ENCODE measurements at regions not wholly inside any gene's neighbourhood (a gene's known extent, or its start where the extent isn't known, plus 50 kb on each side); places are given as distances from the start of the nearest gene placed in this dataset.

GRCh38 chr1:96256130-96256790 is 465.3 kb upstream of the PTBP2 start:
- 5 to 8% (median 6%) methylated on average over 3 of the region's 3 CpGs for WGBS, 3 donors
- TF ChIP-seq EP300 (IDR thresholded peaks at IDR 0.05) (no peak), CTCF (IDR thresholded peaks at IDR 0.05) (no peak), POLR2A (IDR thresholded peaks at IDR 0.05) (no peak)
- no peaks in the 10 kb centered on the region for H3K36me3 ChIP-seq
- H3K27ac ChIP-seq: no peak overlapping the region
- H3K4me3 ChIP-seq: no peak overlapping the region
- intact Hi-C loops (cut with DNase I): loop anchor here in 1 of 4 donors (10.0 kb wide), 1 partner anchor 921 kb away; no protein-coding TSS in a partner anchor
- H3K4me1 ChIP-seq (ENCODE audit: insufficient read depth): no peaks in the 10 kb centered on the region
- H3K9me3 ChIP-seq: no peaks in the 10 kb centered on the region
- no peaks in the 10 kb centered on the region for H3K27me3 ChIP-seq
- DNase-seq: no peak

- no peak overlapping the region for H3K27ac ChIP-seq
- no peak for DNase-seq
- 74 to 84% (median 83%) methylated on average over 2 of the region's 2 CpGs for WGBS, 3 donors
- H3K4me3 ChIP-seq: no peak overlapping the region
- H3K36me3 ChIP-seq: no peaks in the 10 kb centered on the region
- intact Hi-C loops (cut with DNase I): loop anchor here in 1 of 4 donors (10.0 kb wide), 1 partner anchor 925 kb away; no protein-coding TSS in a partner anchor
- TF ChIP-seq CTCF (IDR thresholded peaks at IDR 0.05) (no peak), POLR2A (IDR thresholded peaks at IDR 0.05) (no peak), EP300 (IDR thresholded peaks at IDR 0.05) (no peak)
- H3K27me3 ChIP-seq: no peaks in the 10 kb centered on the region
- no peaks in the 10 kb centered on the region for H3K9me3 ChIP-seq
- no peaks in the 10 kb centered on the region for H3K4me1 ChIP-seq (ENCODE audit: insufficient read depth)
These were observed 462.2 kb upstream of the PTBP2 start for GRCh38 chr1:96259399-96259798.

GRCh38 chr1:96281491-96281890 is 440.1 kb upstream of the PTBP2 start:
- Histone ChIP-seq H3K27me3 (no peaks in the 10 kb centered on the region), H3K4me3 (no peak overlapping the region), H3K36me3 (no peaks in the 10 kb centered on the region), H3K27ac (no peak overlapping the region), H3K4me1 (ENCODE audit: insufficient read depth) (no peaks in the 10 kb centered on the region), H3K9me3 (no peaks in the 10 kb centered on the region)
- intact Hi-C loops (cut with DNase I): no loop called here
- WGBS, 3 donors: 87 to 98% (median 88%) methylated on average over 1 of the region's 1 CpG
- DNase-seq: no peak
- no peak for TF ChIP-seq EP300 (IDR thresholded peaks at IDR 0.05)
- TF ChIP-seq POLR2A (IDR thresholded peaks at IDR 0.05): no peak
- TF ChIP-seq CTCF (IDR thresholded peaks at IDR 0.05): no peak

GRCh38 chr1:96290033-96290432 is 431.6 kb upstream of the PTBP2 start:
- H3K27me3 ChIP-seq: no peaks in the 10 kb centered on the region
- WGBS, 3 donors: 62 to 76% (median 76%) methylated on average over 1 of the region's 1 CpG
- no peak for DNase-seq
- H3K36me3 ChIP-seq: no peaks in the 10 kb centered on the region
- H3K4me1 ChIP-seq (ENCODE audit: insufficient read depth): no peaks in the 10 kb centered on the region
- no peaks in the 10 kb centered on the region for H3K9me3 ChIP-seq
- no peak for TF ChIP-seq POLR2A (IDR thresholded peaks at IDR 0.05)
- no peak for TF ChIP-seq CTCF (IDR thresholded peaks at IDR 0.05)
- no peak for TF ChIP-seq EP300 (IDR thresholded peaks at IDR 0.05)
- intact Hi-C loops (cut with DNase I): no loop called here
- no peak overlapping the region for H3K27ac ChIP-seq
- no peak overlapping the region for H3K4me3 ChIP-seq
